HAP-1 (cell line): ENCODE measurements at regions not wholly inside any gene's neighbourhood (a gene's known extent, or its start where the extent isn't known, plus 50 kb on each side); places are given as distances from the start of the nearest gene placed in this dataset.

Experiments used
- DNase-seq, 2 experiments: peaks; one replicate each; pipeline ENCODE4 v3.0.0-alpha.2; 2016 to 2020; ENCODE audit warnings: low spot score in 2 of 2
- H3K27me3 ChIP-seq: fragments of 250-450 bp; sonication (Bioruptor Pico); 2 replicates; pipeline ENCODE4 v1.5.1; 2020; ENCODE audit warnings: low read depth, mild to moderate bottlenecking, moderate library complexity
- H3K36me3 ChIP-seq: fragments of 250-450 bp; sonication (Bioruptor Pico); replicated peaks from 2 replicates; pipeline ENCODE4 v1.5.1; 2020; ENCODE audit warnings: mild to moderate bottlenecking
- H3K4me1 ChIP-seq: fragments of 250-450 bp; sonication (Bioruptor Pico); 2 replicates; pipeline ENCODE4 v1.5.1; 2020; ENCODE audit warnings: mild to moderate bottlenecking
- H3K4me3 ChIP-seq: fragments of 250-450 bp; sonication (Bioruptor Pico); 2 replicates; pipeline ENCODE4 v1.5.1; 2020; ENCODE audit warnings: mild to moderate bottlenecking, moderate library complexity
- H3K9me3 ChIP-seq: fragments of 250-450 bp; sonication (Bioruptor Pico); 2 replicates; pipeline ENCODE4 v1.5.1; 2020; ENCODE audit warnings: mild to moderate bottlenecking, moderate library complexity
- in situ Hi-C: fragments of 300-500 bp; cut with MboI; formaldehyde crosslinking; loops from 3 replicates; pipeline ENCODE4 v1.14.3; 2020; ENCODE audit warnings: low sequenced_read_pairs, inconsistent platforms, mixed read lengths

- in situ Hi-C loops = no loop called here
- no peaks in the 10 kb centered on the region for H3K36me3 ChIP-seq
- no peaks in the 10 kb centered on the region for H3K4me1 ChIP-seq
- no peaks in the 10 kb centered on the region for H3K9me3 ChIP-seq
- no peaks in the 10 kb centered on the region for H3K27me3 ChIP-seq
- no peak for DNase-seq
- H3K4me3 ChIP-seq = no peak overlapping the region
Measured at GRCh38 chr9:80595192-80595591, 1023.4 kb downstream of the TLE4 start.

- Histone ChIP-seq H3K4me3 (no peak overlapping the region), H3K36me3 (no peaks in the 10 kb centered on the region), H3K9me3 (no peaks in the 10 kb centered on the region), H3K4me1 (no peaks in the 10 kb centered on the region), H3K27me3 (no peaks in the 10 kb centered on the region)
- in situ Hi-C loops = no loop called here
- DNase-seq = no peak
Measured at GRCh38 chr9:80592413-80592812, 1020.6 kb downstream of the TLE4 start.

GRCh38 chr9:80586786-80587330 lies 1015.1 kb downstream of the TLE4 start:
- DNase-seq = no peak
- in situ Hi-C loops = no loop called here
- H3K27me3 ChIP-seq = no peaks in the 10 kb centered on the region
- no peaks in the 10 kb centered on the region for H3K4me1 ChIP-seq
- no peaks in the 10 kb centered on the region for H3K36me3 ChIP-seq
- H3K4me3 ChIP-seq = no peak overlapping the region
- H3K9me3 ChIP-seq = no peaks in the 10 kb centered on the region

- Histone ChIP-seq H3K27me3 (no peaks in the 10 kb centered on the region), H3K4me3 (no peak overlapping the region), H3K4me1 (no peaks in the 10 kb centered on the region), H3K9me3 (no peaks in the 10 kb centered on the region), H3K36me3 (no peaks in the 10 kb centered on the region)
- in situ Hi-C loops = no loop called here
- no peak for DNase-seq
Measured at GRCh38 chr9:80571953-80572352, 1000.2 kb downstream of the TLE4 start.

- Histone ChIP-seq H3K4me1 (no peaks in the 10 kb centered on the region), H3K27me3 (no peaks in the 10 kb centered on the region), H3K36me3 (no peaks in the 10 kb centered on the region), H3K9me3 (no peaks in the 10 kb centered on the region), H3K4me3 (no peak overlapping the region)
- DNase-seq = no peak
- in situ Hi-C loops = no loop called here
Measured at GRCh38 chr9:80569236-80569635, 997.5 kb downstream of the TLE4 start.

- Histone ChIP-seq H3K4me3 (no peak overlapping the region), H3K27me3 (no peaks in the 10 kb centered on the region), H3K9me3 (no peaks in the 10 kb centered on the region), H3K4me1 (no peaks in the 10 kb centered on the region), H3K36me3 (no peaks in the 10 kb centered on the region)
- in situ Hi-C loops = no loop called here
- DNase-seq = no peak
Measured at GRCh38 chr9:80561526-80561925, 989.8 kb downstream of the TLE4 start.

- Histone ChIP-seq H3K9me3 (no peaks in the 10 kb centered on the region), H3K4me1 (no peaks in the 10 kb centered on the region), H3K4me3 (no peak overlapping the region), H3K36me3 (no peaks in the 10 kb centered on the region), H3K27me3 (no peaks in the 10 kb centered on the region)
- DNase-seq = no peak
- in situ Hi-C loops = no loop called here
Measured at GRCh38 chr9:80560976-80561375, 989.2 kb downstream of the TLE4 start.

GRCh38 chr9:80557256-80557655 lies 985.5 kb downstream of the TLE4 start:
- in situ Hi-C loops = no loop called here

GRCh38 chr9:80556631-80557030 lies 984.9 kb downstream of the TLE4 start:
- Histone ChIP-seq H3K27me3 (no peaks in the 10 kb centered on the region), H3K36me3 (no peaks in the 10 kb centered on the region), H3K4me3 (no peak overlapping the region), H3K9me3 (no peaks in the 10 kb centered on the region), H3K4me1 (no peaks in the 10 kb centered on the region)
- no peak for DNase-seq
- in situ Hi-C loops = no loop called here

More at GRCh38 chr9:80557256-80557655, 985.5 kb downstream of the TLE4 start:
- Histone ChIP-seq H3K36me3 (no peaks in the 10 kb centered on the region), H3K9me3 (no peaks in the 10 kb centered on the region), H3K4me3 (no peak overlapping the region), H3K4me1 (no peaks in the 10 kb centered on the region), H3K27me3 (no peaks in the 10 kb centered on the region)
- no peak for DNase-seq

- no peak for DNase-seq
- Histone ChIP-seq H3K4me3 (no peak overlapping the region), H3K27me3 (no peaks in the 10 kb centered on the region), H3K36me3 (no peaks in the 10 kb centered on the region), H3K4me1 (no peaks in the 10 kb centered on the region), H3K9me3 (no peaks in the 10 kb centered on the region)
- in situ Hi-C loops = no loop called here
Measured at GRCh38 chr9:80555782-80556325, 984.1 kb downstream of the TLE4 start.

- no peak for DNase-seq
- no peaks in the 10 kb centered on the region for H3K4me1 ChIP-seq
- no peaks in the 10 kb centered on the region for H3K27me3 ChIP-seq
- H3K36me3 ChIP-seq = no peaks in the 10 kb centered on the region
- in situ Hi-C loops = no loop called here
- no peaks in the 10 kb centered on the region for H3K9me3 ChIP-seq
- H3K4me3 ChIP-seq = no peak overlapping the region
Measured at GRCh38 chr9:80554856-80555255, 983.1 kb downstream of the TLE4 start.

- DNase-seq = no peak
- H3K4me3 ChIP-seq = no peak overlapping the region
- no peaks in the 10 kb centered on the region for H3K4me1 ChIP-seq
- no peaks in the 10 kb centered on the region for H3K9me3 ChIP-seq
- no peaks in the 10 kb centered on the region for H3K27me3 ChIP-seq
- in situ Hi-C loops = no loop called here
- H3K36me3 ChIP-seq = no peaks in the 10 kb centered on the region
Measured at GRCh38 chr9:80554301-80554700, 982.5 kb downstream of the TLE4 start.

- DNase-seq = no peak
- Histone ChIP-seq H3K9me3 (no peaks in the 10 kb centered on the region), H3K36me3 (no peaks in the 10 kb centered on the region), H3K27me3 (no peaks in the 10 kb centered on the region), H3K4me1 (no peaks in the 10 kb centered on the region), H3K4me3 (no peak overlapping the region)
- in situ Hi-C loops = no loop called here
Measured at GRCh38 chr9:80552931-80553330, 981.2 kb downstream of the TLE4 start.

GRCh38 chr9:80550181-80550580 lies 978.4 kb downstream of the TLE4 start:
- H3K9me3 ChIP-seq = no peaks in the 10 kb centered on the region
- H3K4me3 ChIP-seq = no peak overlapping the region
- no peaks in the 10 kb centered on the region for H3K36me3 ChIP-seq
- H3K4me1 ChIP-seq = no peaks in the 10 kb centered on the region
- no peak for DNase-seq
- in situ Hi-C loops = no loop called here
- H3K27me3 ChIP-seq = no peaks in the 10 kb centered on the region

GRCh38 chr9:80547613-80548012 lies 975.8 kb downstream of the TLE4 start:
- H3K27me3 ChIP-seq = no peaks in the 10 kb centered on the region
- no peaks in the 10 kb centered on the region for H3K9me3 ChIP-seq
- H3K4me1 ChIP-seq = no peaks in the 10 kb centered on the region
- no peak for DNase-seq
- no peak overlapping the region for H3K4me3 ChIP-seq
- H3K36me3 ChIP-seq = no peaks in the 10 kb centered on the region
- in situ Hi-C loops = no loop called here
